ENCODE measurements at regions not wholly inside any gene's neighbourhood (a gene's known extent, or its start where the extent isn't known, plus 50 kb on each side); places are given as distances from the start of the nearest gene placed in this dataset.

GRCh38 chr2:17249249-17249648 is 269.0 kb downstream of the RAD51AP2 start:
- DNase-seq: no peak
- H3K9me3 ChIP-seq (ENCODE audit: control insufficient read depth, low read depth, low read length): no peaks in the 10 kb centered on the region
- no peak overlapping the region for H2BK15ac ChIP-seq (ENCODE audit: low read depth, low read length)
- H3K4me1 Mint-ChIP-seq: peaks cover 7 to 8% of the 10 kb centered on the region in 2 experiments
- no peak overlapping the region for H3K23ac ChIP-seq (ENCODE audit: insufficient read length, low read depth, low read length)
- H4K20me1 ChIP-seq (ENCODE audit: control insufficient read depth, insufficient read depth, insufficient read length): no peaks in the 10 kb centered on the region
- no peak overlapping the region for H3K56ac ChIP-seq (ENCODE audit: insufficient read length, low read depth, low read length)
- no peak overlapping the region for H2AK5ac ChIP-seq (ENCODE audit: insufficient read length, low read length)
- H3K27ac Mint-ChIP-seq: no peak overlapping the region
- H3K9me3 Mint-ChIP-seq: no peaks in the 10 kb centered on the region; a peak in 1 of 5 replicates
- no CpG with 5 or more reads among the region's 7 CpGs for WGBS (ENCODE audit: extremely low coverage, insufficient read length, low lambda C conversion rate)
- H3K27me3 Mint-ChIP-seq (ENCODE audit: low read depth): no peaks in the 10 kb centered on the region
- no peak overlapping the region for H3K4ac ChIP-seq (ENCODE audit: low read depth, low read length)
- no peak overlapping the region for H4K91ac ChIP-seq (ENCODE audit: insufficient read length, low read depth, low read length)
- H2BK120ac ChIP-seq (ENCODE audit: low read depth, low read length, poor library complexity, severe bottlenecking): no peak overlapping the region
- H3K14ac ChIP-seq (ENCODE audit: insufficient read depth, low read length): no peak overlapping the region
- no peak overlapping the region for H2BK20ac ChIP-seq (ENCODE audit: low read depth, low read length, poor library complexity, severe bottlenecking)
- no peaks in the 10 kb centered on the region for H3K79me2 ChIP-seq (ENCODE audit: insufficient read depth, low read length)
- no peak overlapping the region for H3K18ac ChIP-seq (ENCODE audit: insufficient read length, low read depth, low read length)
- H3K9ac ChIP-seq (ENCODE audit: extremely low read depth, insufficient read length, low read length): no peak overlapping the region
- H4K8ac ChIP-seq (replicated peaks; ENCODE audit: insufficient read length, low read depth, low read length): no peak overlapping the region
- H2AFZ ChIP-seq (ENCODE audit: low read length): no peak overlapping the region
- H3K36me3 Mint-ChIP-seq (ENCODE audit: insufficient read depth in 1 of 3, low read depth in 3 of 3): no peaks in the 10 kb centered on the region
- 0 out of 2 replicates have a peak, but pooled peaks cover 5% of the 10 kb centered on the region for H3K4me1 ChIP-seq (ENCODE audit: insufficient read depth, low read length)
- no peak overlapping the region for H2BK5ac ChIP-seq (ENCODE audit: insufficient read length, low read length)
- no peak overlapping the region for H3K4me3 Mint-ChIP-seq
- no peak overlapping the region for H2BK12ac ChIP-seq (ENCODE audit: insufficient read length, low read depth, low read length)
- H3K27me3 ChIP-seq (ENCODE audit: insufficient read depth, low read length): no peaks in the 10 kb centered on the region
- H4K5ac ChIP-seq (ENCODE audit: insufficient read length, low read depth, low read length): no peak overlapping the region
- H3T11ph ChIP-seq (ENCODE audit: low read length): no peak overlapping the region
- no peak overlapping the region for H3K4me2 ChIP-seq (ENCODE audit: insufficient read depth, insufficient read length, low read length)
- no peaks in the 10 kb centered on the region for H3K23me2 ChIP-seq (ENCODE audit: insufficient read length, low read depth, low read length, poor library complexity, severe bottlenecking)
- TF ChIP-seq CTCF (conservative IDR thresholded peaks at IDR 0.05): no peak
- no peaks in the 10 kb centered on the region for H3K79me1 ChIP-seq (ENCODE audit: insufficient read depth, low read depth, low read length, poor library complexity, severe bottlenecking)
- H3K27ac ChIP-seq (ENCODE audit: insufficient read length, low read depth, low read length): no peak overlapping the region

Data from H9 (cell line).